ENCODE measurements at regions not wholly inside any gene's neighbourhood (a gene's known extent, or its start where the extent isn't known, plus 50 kb on each side); places are given as distances from the start of the nearest gene placed in this dataset.

GRCh38 chr15:35630532-35630931, 84.6 kb upstream of the DPH6 start:
- TF ChIP-seq EZH2 (IDR thresholded peaks at IDR 0.05) = no peak
- TF ChIP-seq CTCF (IDR thresholded peaks at IDR 0.05) = no peak

All from neural progenitor cell (in vitro differentiated cells).